Glomerular visceral epithelial cell (primary cell): ENCODE measurements at regions not wholly inside any gene's neighbourhood (a gene's known extent, or its start where the extent isn't known, plus 50 kb on each side); places are given as distances from the start of the nearest gene placed in this dataset.

Source experiments
- DNase-seq: peaks from one replicate; pipeline ENCODE4 v3.0.0-alpha.2; 2016; ENCODE audit errors: extremely low spot score

DNA sequence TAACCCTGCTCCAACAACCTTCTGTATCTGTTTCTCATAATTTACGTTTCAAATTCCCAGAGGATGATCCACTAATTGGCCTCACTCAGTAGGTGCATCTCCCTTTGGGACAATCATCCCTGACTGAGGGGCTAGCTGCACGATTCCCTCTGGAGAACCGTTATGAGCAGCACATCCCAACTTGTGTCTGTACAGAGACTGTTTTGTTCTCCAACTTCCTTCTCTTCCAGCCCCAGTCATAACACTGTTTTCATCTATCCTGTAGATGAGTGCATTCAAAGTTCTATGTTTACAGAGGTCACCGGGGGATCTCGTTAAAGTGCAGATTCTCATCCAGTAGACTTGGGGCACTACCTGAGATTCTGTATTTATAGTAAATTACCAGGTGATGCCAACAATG lies 187.2 kb downstream of the REEP3 start:
- no peak for DNase-seq

DNA sequence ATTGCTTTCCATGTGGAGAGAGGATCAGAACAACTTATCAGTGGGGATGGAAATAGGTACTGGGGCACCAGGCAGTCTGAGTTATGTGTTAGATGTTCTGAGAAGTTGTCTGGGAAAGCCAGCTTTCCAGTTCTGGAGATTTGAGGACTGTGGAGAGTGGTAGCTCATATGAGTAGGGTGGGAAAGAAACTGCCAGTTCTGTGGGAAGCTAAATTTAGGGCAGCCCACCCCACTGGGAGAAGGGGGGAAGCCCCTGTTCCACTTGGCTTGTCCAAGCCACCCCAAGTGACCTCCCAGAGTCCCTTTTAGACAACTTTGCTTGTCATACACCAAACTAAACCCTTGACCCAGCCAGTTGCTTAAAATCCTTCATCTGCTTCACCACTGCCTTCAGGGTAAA lies 189.5 kb downstream of the REEP3 start:
- no peak for DNase-seq

DNA sequence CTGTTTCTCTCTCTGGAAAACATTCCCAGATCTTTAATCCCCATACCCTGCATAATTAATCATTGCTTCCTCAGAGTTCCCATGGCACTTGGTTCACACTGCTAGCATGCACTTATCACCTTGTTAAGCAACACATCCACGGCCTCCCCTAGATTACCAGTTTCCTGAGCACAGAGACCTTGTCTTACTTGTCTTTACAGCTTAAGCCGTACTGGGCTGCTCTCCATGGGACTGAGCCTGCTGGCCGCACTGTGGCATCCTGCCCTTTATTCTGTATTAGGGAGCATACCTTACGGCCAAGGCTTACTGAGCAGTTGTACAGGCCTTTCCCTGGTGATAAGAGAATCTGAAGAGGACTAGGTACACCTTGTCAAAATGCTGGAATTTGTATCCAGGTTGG lies 190.2 kb downstream of the REEP3 start:
- no peak for DNase-seq

DNA sequence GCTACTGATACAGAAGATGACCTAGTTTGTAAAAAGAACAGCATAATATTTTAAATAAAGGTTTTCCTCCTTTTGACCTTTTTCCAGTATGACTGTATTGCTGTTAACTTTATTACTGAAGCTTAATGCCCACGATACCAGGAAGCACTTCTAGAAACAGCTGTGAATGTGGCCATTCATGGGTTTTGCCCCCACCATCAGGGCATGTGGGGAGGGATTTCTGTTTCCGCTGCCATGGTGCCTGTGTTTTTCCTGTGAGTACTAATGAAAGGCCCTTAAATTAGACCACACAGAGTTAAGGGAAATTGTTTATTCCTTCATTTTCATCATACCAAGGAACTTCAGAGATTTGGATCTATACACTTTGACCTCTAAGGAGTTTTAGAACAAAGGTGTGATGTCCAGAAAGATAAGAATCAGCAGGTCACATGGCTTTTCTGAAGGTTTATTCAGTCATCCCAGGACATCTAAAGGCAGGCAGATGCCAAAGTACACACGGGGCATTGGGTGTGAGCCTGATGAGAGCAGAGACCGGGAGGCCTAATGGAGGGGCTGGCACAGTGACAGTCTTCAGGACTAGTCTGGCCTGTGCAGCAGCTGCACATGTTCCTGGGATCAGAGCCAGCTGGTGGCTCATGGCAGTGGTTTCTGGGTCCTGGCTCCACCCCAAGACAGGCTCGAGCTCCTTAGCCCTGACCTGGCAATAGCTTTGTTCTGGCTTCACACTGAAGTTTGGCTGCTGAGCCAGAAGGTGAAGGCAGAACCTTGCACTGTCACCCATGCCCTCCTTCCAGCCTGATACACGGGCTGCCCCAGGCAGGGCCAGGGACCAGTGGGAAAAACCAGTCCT lies 190.9 kb downstream of the REEP3 start:
- DNase-seq: peak; percentile 99

DNA sequence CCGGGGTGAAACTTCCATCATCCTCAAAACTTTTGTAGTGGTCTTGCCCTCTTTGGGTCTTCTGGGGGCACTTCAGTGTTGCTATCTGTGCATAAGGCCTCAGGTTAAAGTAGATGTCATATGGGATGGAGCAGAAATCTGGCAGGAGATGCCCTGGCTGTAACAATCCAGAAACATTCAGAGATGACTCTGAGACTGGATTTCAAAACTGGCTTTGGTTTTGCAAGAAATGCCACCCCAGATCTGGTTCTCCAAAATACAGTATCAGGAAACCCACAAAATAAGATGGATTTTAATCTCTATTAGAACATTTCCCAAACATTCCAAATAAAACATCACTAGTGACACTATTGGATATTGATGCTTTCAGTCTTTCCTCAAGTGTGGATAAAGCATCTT lies 191.5 kb downstream of the REEP3 start:
- no peak for DNase-seq

DNA sequence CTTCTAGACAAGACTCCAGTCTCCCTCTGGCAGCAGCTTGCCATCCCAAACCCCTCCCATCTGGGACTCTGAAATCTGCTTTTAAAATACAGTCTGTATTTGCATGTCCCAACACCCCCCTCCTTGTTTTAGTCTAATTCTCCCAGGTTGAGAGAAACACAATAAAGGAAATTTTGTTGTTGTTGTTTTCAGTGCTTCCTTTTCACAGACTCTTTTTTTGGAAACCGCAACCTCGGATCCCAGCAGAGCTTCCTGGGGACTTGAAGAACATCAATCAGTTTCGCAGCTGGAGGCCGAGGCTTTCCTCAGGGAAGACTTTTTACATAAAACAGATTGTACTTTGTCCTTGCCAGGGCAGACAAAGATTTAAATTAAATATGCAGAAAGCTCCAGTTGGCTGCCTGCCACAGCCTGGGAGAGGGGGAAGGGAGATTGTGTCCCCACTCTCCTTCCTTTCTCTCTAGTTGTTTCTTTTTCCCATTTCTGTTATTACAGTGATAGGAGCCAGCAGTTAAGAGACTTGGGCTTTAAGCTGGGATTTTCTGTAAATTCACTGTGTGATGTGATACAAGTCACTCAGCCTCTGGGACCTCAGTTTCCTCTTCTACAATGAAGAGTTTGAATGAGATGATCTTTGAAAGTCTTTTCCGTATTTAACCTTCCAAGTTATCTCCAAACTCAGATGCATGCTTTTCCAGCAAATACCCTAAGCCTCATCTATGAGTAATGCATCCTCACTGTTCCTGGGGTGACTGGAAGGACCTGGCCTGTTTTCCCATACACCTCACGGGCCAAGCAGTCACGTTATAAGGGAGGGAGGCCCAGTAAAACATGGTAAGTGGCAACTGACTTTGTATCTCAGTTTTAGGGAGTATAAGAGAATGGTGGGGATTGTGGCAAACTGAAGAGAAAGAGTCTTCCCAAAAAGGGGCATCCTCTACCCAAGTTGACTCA lies 192.3 kb downstream of the REEP3 start:
- DNase-seq: no peak

DNA sequence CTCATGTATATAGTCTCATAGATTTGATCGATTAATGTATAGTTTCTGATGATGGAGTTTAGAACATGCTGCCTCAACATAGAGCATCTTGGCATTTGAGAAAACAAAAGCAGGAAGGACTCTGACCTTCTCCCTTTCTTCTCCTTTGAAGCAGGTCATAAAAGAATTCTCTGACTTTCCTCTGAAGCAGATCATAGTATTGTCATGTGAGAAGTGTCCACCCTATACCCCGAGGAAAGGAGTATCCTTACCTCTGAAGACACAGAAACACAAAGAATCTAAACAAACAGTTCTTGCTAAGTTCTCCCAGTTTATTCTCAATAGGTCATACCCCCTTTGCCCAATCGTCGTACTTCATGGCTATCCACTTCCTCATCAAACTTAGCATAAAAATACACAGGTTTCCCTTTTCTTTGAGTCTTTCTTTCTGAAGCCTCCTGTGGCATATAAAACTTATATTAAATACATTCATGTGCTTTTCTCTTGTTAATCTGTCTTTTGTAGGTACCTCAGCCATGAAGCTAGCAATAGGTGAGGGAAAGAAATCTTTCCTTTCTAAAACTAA lies 194.9 kb downstream of the REEP3 start:
- DNase-seq: no peak

DNA sequence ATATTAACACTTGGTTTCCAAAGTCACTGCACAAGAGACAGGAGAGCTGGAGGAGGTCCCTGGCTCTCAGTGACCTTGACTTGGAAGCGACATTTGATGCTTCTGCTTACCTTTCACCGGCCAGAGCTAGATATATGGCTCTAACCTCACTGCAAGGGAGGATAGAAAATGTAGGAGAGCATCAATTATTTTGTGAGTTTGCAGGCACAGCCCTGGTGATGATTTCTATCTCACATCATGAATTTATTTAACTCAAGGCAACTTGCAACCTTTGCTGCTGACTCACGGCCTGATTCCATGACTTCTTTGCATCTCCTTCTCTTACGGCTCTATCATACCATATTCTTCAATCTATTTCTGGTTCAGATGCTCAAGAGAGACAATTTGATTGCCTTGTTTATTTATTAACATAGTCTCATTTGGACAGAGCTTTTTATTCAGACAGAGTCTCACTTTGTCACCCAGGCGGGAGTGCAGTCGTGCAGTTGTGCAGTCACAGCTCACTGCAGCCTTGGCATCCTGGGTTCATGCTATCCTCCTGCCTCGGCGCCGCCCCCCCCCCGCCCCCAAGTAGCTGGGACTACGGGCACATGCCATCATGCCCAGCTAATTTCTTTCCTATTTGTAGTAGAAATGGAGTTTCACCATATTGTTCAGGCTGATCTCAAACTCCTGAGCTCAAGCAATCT lies 196.0 kb downstream of the REEP3 start:
- peak; percentile 76 for DNase-seq

DNA sequence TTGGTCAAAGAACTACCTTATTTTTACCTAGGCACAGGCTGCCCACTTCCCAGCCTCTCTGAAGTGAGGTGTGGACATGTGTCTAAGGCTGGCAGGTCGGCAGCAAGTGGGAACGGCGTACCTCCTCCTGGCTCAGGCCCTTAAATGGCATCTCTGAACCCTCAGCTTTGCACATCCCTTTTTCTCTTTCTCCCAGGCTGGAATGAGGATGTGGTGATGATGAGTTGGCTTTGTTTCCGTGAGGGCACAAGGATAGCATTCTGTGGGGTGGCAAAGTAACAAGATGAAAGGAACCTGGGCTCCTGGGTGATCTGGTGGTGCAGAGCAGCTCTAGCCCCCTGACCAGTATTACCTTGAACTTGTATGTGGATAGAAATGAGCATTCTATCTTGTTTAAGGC lies 196.8 kb downstream of the REEP3 start:
- peak; percentile 77 for DNase-seq

DNA sequence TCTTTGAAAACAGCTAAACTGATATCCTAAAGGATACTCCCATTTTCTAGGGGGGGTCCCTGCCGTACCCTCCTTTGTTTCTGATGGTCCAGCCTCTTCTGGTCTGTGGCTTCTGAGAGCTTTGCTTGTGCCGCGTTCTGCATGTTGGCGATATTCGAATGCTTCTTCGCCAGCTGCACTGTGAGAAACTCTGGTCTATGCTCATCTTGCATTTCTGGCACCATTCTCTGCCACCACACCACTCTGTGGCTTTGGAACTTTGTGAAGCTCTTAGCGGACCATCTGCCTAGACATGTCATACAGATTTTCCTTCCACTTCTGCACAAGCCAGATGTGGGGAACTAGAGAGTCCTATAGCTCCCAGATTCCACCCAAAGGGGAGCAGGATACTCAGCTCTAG lies 197.2 kb downstream of the REEP3 start:
- no peak for DNase-seq

DNA sequence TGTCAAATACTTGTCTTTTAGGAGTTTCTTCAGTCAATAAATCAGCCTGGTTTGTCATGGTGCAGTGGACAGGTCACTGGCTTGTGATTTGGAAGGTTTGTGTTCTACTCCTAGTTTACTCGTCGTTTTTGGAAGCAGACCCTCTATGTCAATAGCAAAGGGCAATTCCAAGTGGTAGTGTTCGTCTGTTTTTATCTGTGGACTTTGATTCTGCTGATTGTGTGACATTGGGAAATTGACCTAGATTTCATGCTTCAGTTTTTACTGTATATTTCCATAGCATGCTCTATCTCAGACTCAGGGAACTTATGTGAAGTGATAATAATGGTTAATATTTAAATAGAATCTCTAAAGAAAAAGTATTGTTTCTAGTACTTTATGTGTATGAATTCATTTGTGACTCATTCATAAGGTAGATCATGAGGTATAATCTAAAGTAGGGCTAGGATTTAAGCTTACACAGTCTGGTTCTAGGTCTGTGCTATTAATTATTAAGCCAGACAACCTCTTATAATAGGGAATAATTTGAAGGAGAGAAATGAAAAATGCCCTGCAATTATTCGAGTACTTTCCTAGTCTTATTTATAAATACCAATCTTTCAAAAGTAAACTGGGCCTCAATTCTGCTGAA lies 198.1 kb downstream of the REEP3 start:
- DNase-seq: peak; percentile 44

DNA sequence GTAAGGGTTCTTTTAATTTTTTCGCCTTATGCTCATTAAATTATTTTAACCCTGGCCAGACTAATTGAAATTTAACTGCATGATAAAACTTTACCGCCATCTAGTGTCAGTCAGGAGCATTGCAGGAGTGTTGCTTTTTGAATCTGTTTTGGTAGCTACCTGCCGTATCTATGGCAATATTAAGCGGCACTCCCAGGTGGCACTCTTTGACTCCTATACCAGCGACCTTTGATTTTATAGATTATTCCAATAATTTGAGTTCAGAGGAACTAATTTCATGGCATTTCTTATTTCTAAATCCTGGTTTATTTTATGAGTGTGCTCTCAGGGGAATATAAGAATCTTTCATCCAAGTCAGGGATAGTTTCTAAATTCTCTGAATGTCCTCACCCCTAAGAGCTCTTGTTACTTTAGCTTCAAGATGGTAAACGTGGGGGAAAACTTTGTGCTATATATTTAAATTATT lies 198.9 kb downstream of the REEP3 start:
- DNase-seq: peak; percentile 60

DNA sequence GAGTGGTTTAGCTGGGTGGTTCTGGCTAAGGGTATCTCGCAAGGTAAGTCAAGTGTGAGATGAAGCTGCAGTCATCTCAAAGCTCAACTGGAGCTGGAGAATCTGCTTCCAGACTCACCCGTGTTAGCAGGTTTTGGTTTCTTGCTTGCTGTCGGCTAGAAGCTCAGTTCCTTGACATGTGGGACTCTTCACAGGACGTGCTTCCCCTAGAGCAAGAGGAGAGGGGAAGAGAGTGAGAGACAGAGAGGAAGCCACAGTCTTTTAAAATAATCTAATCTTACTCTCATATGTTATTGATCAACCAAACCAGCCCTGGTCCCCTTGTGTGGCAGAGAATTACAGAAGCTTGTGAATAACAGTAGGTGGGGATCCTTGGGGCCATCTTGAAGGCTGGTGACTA lies 199.5 kb downstream of the REEP3 start:
- no peak for DNase-seq

DNA sequence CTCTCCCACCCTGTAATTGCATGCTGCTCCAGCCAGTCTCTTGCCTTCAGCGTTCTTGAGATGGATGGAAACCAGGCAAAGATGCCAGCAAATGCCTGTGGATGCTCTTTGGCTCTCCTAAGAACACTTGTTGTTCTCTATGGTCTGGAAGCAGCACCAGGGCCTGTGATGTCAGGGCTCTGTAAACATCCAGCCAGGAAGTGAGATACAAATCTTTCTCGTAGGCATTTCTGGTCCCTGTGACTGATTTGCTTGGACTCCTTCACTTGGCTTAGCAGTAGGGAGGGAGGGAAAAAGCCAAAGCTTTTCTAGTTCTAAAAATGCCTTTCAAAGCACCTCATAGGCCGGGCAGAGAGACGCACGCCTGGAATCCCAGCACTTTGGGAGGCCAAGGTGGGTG lies 201.3 kb downstream of the REEP3 start:
- DNase-seq: no peak

DNA sequence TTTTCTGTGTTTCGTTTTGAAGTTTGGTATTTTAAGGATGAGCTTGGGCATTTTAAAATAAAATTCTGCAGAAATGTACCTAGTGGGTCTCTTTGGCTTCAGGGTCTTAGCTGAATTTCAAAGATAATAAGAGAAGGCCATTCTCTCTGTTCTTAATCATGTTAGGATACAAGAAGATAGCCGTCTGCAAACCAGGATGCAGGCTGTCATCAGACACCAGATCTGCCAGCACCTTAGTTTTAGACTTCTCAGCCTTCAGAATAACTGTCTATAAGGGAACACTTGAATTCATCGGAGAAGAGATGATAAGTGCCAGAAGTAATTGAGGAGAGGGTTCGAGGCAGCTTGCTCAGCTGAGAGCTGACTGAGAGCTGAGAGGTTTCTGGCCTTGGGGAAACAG lies 202.1 kb downstream of the REEP3 start:
- no peak for DNase-seq

DNA sequence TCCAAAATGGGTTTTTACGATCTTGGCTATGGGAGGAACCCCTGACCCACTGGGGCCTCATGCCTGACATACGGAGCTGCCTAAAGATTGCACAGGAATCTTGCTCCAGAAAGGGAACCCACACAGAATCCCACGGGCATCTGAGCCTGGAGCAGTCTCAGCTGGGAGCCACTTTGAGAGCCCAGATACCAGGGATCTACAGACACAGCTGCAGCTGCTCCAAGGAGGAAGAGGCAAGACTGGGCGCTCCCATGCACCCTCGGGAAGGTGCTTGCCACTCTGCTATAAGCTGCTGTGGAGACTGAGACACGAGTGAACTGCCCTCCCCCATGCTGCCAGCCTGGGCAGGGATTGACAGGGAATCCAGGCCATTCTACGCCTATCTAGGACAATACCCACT lies 202.5 kb downstream of the REEP3 start:
- no peak for DNase-seq

DNA sequence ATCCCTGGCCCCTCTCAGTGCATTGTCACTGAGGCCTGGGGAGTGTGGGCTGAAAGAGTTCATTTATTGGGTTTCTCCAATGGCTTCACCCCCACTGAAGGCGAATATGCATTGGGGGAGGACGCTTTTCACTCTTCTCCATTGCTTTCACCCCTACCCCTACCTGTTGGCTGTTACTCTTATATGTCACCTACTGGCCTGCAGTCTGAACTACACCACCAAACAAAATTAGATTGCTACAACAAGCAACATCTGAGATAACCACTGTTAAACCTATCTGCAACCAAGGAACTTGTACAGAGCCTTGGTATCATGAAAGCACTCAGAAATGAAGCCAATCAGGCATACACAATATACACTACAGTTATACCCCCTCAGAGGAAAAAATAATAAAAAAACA lies 203.7 kb downstream of the REEP3 start:
- DNase-seq: no peak

DNA sequence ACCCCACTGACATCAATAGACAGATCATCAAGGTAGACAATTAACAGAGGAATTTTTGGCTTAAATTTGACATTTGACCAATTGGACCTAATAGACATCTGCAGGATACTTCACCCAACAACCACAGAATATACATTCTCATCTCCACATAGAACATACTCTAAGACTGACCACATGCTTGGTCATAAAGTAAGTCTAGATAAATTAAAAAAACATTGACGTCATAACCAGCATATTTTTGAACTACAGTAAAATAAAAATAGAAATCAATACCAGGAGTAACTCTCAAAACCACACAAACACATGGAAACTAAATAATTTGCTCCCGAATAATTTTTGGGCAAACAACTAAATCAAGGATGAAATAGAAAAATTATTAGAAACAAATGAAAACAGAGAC lies 205.7 kb downstream of the REEP3 start:
- DNase-seq: no peak

DNA sequence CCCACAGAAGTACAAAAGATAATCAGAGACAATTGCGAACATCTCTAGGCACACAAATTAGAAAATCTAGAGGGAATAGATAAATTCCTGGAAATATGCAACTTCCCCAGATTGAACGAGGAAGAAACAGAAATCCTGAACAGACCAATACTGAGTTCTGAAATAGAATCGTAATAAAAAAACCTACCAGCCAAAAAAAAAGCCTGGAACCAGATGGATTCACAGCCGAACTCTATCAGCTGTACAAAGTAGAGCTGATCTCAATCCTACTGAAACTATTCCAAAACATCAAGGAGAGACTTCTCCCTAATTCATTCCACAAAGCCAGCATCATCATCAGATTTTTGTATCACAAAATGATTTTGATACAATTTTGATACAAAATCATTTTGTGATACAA lies 206.4 kb downstream of the REEP3 start:
- DNase-seq: no peak

DNA sequence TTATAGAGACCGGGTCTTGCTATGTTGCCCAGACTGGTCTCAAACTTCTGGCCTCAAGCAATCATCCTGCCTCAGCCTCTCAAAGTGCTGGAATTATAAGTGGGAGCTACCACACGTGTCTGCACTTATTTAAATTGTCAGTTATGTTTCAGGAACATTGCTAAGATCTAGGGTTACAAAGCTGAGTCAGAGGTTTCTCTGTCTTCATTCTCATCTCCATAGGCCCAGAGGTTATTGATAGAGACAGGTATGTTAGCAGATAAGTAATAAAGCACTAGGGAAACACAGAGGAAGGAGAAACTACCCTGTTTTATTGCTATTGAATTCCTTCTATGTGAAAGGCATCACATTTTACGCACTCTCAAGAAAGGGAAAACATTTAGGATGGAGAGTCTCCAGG lies 214.1 kb downstream of the REEP3 start:
- DNase-seq: no peak

DNA sequence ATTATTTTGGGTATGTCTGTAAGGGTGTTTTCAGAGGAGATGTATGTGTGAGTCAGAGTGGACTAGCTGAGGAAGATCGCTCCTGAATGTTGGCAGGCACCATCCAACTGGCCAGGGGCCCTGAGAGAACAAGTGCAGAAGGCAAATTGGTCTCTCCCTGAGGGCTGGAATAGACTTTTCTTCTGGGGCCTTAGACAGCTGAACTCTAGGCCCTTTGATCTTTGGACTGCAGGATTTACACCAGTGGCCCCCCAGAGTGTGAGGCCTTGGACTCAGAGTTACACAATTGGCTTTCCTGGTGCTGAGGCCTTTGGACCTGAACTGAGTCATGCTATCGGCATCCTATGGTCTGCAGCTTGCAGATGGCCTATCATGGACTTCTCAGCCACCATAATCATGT lies 217.2 kb downstream of the REEP3 start:
- peak; percentile 79 for DNase-seq
